Loucy (cell line): ENCODE measurements at regions not wholly inside any gene's neighbourhood (a gene's known extent, or its start where the extent isn't known, plus 50 kb on each side); places are given as distances from the start of the nearest gene placed in this dataset.

Source experiments
- EZH2phosphoT487 ChIP-seq: fragments of 200-600 bp; IDR thresholded peaks from 2 replicates; pipeline ENCODE4 v1.6.1; 2018; ENCODE audit warnings: antibody characterized with exemption, mild to moderate bottlenecking, moderate library complexity, borderline replicate concordance
- TF ChIP-seq, protein P1 (sequence below): fragments of 200-600 bp; sonication (generic); conservative IDR thresholded peaks from 2 replicates; pipeline ENCODE4 v1.5.1; 2014; ENCODE audit warnings: mild to moderate bottlenecking, antibody characterized with exemption, low read length

DNA sequence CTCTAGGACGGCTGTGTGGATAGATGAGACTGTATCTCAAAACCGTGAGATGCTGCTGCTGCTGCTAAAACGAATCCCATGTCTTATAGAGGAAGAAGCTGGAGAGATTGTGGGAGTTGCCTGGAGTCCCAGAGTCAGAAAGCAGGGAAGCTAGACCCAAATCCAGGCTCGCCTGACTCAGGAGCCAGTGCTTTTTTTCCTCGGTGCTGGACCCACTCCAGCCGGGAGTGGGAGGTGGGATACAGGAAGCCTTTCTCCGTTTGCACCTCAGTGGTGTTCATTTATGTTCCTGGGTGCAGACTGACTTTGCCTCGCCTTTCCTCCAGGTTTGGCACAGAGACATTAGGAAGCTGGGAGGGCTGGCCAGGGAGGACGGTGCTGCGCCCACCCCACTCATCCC is 150.9 kb upstream of the LINGO1 start:
- TF ChIP-seq, protein P1, sequence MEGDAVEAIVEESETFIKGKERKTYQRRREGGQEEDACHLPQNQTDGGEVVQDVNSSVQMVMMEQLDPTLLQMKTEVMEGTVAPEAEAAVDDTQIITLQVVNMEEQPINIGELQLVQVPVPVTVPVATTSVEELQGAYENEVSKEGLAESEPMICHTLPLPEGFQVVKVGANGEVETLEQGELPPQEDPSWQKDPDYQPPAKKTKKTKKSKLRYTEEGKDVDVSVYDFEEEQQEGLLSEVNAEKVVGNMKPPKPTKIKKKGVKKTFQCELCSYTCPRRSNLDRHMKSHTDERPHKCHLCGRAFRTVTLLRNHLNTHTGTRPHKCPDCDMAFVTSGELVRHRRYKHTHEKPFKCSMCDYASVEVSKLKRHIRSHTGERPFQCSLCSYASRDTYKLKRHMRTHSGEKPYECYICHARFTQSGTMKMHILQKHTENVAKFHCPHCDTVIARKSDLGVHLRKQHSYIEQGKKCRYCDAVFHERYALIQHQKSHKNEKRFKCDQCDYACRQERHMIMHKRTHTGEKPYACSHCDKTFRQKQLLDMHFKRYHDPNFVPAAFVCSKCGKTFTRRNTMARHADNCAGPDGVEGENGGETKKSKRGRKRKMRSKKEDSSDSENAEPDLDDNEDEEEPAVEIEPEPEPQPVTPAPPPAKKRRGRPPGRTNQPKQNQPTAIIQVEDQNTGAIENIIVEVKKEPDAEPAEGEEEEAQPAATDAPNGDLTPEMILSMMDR = no peak
- TF ChIP-seq EZH2phosphoT487 = no peak
